Lung (tissue), 11 donors: ENCODE measurements at regions not wholly inside any gene's neighbourhood (a gene's known extent, or its start where the extent isn't known, plus 50 kb on each side); places are given as distances from the start of the nearest gene placed in this dataset.

Source experiments
- ATAC-seq: fragments of 200-7000 bp; cut with Tn5 transposase; one replicate; pipeline ENCODE4 v1.9.1; 2020; ENCODE audit warnings: moderate number of reproducible peaks; ENCODE audit not compliant: insufficient read depth, low FRiP score
- DNase-seq, 3 donors: peaks; one replicate each; pipeline ENCODE4 v3.0.0-alpha.2; 2013 to 2017
- H3K27ac ChIP-seq, 2 donors: one replicate each; pipeline ENCODE4 v1.5.1; 2013; ENCODE audit warnings: mild to moderate bottlenecking in 2 of 2, moderate library complexity in 2 of 2, control low read depth in 1 of 2, inconsistent platforms in 1 of 2, low read depth in 1 of 2, low read length in 1 of 2
- H3K27me3 ChIP-seq, 3 donors: one replicate each; pipeline ENCODE4 v1.5.1; 2013; ENCODE audit warnings: low read length in 2 of 3; ENCODE audit not compliant: control insufficient read depth in 3 of 3, insufficient read depth in 3 of 3
- H3K36me3 ChIP-seq, 4 donors: one replicate each; pipeline ENCODE4 v1.5.1; 2013; ENCODE audit warnings: low read length in 4 of 4, mild to moderate bottlenecking in 1 of 4, moderate library complexity in 1 of 4; ENCODE audit not compliant: control insufficient read depth in 4 of 4, insufficient read depth in 4 of 4
- H3K4me1 ChIP-seq, 5 donors: one replicate each; pipeline ENCODE4 v1.5.1; 2013; ENCODE audit warnings: low read length in 5 of 5, mild to moderate bottlenecking in 2 of 5, moderate library complexity in 1 of 5; ENCODE audit not compliant: control insufficient read depth in 5 of 5, insufficient read depth in 5 of 5
- H3K4me3 ChIP-seq: one replicate; pipeline ENCODE4 v1.5.1; 2013; ENCODE audit warnings: mild to moderate bottlenecking, control low read depth, moderate library complexity
- H3K9ac ChIP-seq, 2 donors: one replicate each; pipeline ENCODE4 v1.5.1; 2013; ENCODE audit warnings: low read length in 2 of 2, control low read depth in 1 of 2; ENCODE audit not compliant: insufficient read depth in 1 of 2
- H3K9me3 ChIP-seq, 4 donors: one replicate each; pipeline ENCODE4 v1.5.1; 2013; ENCODE audit warnings: low read length in 3 of 4, mild to moderate bottlenecking in 1 of 4, moderate library complexity in 1 of 4; ENCODE audit not compliant: control insufficient read depth in 4 of 4, insufficient read depth in 3 of 4
- WGBS, 2 donors: extraction: QIAGEN DNeasy Blood & Tissue Kit; methylation state at CpG; one replicate each; pipeline ENCODE4 v1.1.7; 2013; 5-methylcytosine and 5-hydroxymethylcytosine counted together
- TF ChIP-seq, protein P1 (sequence below): IDR thresholded peaks from 2 replicates; pipeline ENCODE4 v1.5.1; 2012; ENCODE audit warnings: mild to moderate bottlenecking; ENCODE audit errors: control extremely low read depth, extremely low read depth
- donor health status: control.
- donor health status: control.
- donor health status: Bipolar disorder and iron deficiency.
- donor health status: healthy.
- donor health status: DM: yes; HTN: yes; CAD: no.

DNA sequence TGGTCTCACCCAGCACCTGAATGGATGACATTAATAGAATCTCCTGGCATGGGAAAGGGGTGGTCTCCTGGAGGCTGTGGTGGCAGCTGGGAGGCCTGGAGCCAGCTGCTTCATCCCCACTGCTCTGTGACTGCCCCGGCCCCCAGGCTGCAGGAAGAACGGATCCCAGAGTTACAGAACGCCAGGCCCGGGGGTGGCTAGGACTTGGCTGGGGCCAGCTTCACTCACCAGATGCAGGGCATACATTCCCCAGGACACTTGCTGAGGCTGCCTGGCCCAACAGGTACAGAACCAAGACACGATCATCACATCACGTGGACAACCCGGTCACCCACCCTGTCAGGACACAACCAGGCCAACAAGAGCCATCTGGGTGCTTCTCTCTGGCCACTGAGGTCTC lies 178.6 kb upstream of the SALL3 start:
- WGBS, 2 donors, result 90 to 93% methylated on average over 7 of the region's 7 CpGs
- Histone ChIP-seq H3K4me3 (no peak overlapping the region), H3K27ac (no peak overlapping the region), H3K36me3 (no peaks in the 10 kb centered on the region), H3K27me3 (peaks cover 0 to 2% (median 0%) of the 10 kb centered on the region in 3 donors), H3K9ac (no peak overlapping the region), H3K9me3 (peaks cover 0 to 12% (median 0%) of the 10 kb centered on the region in 4 donors), H3K4me1 (no peaks in the 10 kb centered on the region)
- TF ChIP-seq, protein P1, sequence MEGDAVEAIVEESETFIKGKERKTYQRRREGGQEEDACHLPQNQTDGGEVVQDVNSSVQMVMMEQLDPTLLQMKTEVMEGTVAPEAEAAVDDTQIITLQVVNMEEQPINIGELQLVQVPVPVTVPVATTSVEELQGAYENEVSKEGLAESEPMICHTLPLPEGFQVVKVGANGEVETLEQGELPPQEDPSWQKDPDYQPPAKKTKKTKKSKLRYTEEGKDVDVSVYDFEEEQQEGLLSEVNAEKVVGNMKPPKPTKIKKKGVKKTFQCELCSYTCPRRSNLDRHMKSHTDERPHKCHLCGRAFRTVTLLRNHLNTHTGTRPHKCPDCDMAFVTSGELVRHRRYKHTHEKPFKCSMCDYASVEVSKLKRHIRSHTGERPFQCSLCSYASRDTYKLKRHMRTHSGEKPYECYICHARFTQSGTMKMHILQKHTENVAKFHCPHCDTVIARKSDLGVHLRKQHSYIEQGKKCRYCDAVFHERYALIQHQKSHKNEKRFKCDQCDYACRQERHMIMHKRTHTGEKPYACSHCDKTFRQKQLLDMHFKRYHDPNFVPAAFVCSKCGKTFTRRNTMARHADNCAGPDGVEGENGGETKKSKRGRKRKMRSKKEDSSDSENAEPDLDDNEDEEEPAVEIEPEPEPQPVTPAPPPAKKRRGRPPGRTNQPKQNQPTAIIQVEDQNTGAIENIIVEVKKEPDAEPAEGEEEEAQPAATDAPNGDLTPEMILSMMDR, result no peak
- DNase-seq, result no peak
- ATAC-seq, result no peak

DNA sequence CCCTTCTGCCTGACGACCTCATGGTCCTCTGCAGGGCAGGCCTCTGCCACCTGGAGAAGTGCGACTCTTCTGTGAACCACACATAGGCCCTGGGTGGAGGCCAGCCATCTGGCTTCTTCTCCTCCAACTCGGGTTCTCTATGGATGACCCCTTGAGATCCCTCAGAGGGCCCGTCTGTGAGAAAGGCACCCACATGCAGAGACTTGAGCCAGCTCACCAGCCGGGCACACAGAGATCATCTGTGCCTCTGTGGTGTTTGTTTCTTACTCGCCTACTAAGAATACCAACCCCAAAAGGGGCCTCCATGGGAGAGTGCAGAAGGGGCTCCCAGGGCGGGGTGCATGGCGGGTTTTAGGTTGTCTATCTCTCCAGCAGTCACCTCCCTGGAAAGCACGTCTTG lies 176.5 kb upstream of the SALL3 start:
- ATAC-seq, result no peak
- Histone ChIP-seq H3K4me3 (no peak overlapping the region), H3K36me3 (no peaks in the 10 kb centered on the region), H3K27me3 (peaks cover 0 to 2% (median 0%) of the 10 kb centered on the region in 3 donors), H3K9me3 (peaks cover 0 to 12% (median 0%) of the 10 kb centered on the region in 4 donors), H3K4me1 (no peaks in the 10 kb centered on the region), H3K9ac (no peak overlapping the region), H3K27ac (no peak overlapping the region)
- 86% methylated on average over 9 of the region's 9 CpGs for WGBS, 2 donors
- no peak for DNase-seq
- TF ChIP-seq, protein P1, result no peak

DNA sequence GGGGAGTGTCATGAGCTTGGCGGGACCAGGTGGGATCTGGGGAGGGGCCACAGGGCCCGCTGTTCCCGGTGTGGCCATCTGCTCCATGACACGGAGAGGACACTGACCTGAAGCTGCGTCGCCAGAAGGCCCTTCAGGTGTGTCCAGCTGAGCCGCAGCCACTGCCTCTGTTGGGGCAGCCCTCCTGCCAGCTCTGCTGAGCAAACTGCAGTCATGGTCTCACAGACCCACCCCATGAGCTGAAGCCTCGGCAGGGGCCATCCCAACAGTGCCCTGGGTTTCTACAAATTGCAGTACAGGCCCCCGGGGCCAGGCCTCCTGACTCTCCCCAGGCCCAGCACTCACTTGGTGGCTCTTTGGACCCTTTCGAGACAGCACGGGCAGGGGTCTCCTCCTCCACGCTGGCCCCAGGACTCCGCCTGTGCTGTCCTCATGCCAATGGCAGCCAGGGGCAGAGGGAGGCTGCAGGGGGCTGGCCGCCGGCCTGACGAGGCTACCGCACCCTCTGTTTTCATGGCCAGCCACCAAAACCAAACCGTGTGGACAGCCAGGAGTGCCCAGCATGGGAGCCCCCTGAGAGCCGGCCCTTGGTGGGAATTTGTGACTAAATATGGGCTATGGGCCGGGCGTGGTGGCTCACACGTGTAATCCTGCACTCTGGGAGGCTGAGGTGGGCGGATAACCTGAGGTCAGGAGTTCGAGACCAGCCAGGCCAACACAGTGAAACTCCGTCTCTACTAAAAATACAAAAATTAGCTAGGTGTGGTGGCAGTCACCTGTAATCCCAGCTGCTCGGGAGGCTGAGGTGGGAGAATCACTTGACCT lies 175.2 kb upstream of the SALL3 start:
- WGBS, 2 donors, result 92 to 94% methylated on average over 26 of the region's 26 CpGs
- no peaks in the 10 kb centered on the region for H3K36me3 ChIP-seq
- no peaks in the 10 kb centered on the region for H3K27me3 ChIP-seq
- DNase-seq (no peak), ATAC-seq (no peak)
- H3K4me1 ChIP-seq, result no peaks in the 10 kb centered on the region
- no peak overlapping the region for H3K27ac ChIP-seq
- no peak overlapping the region for H3K4me3 ChIP-seq
- peaks cover 0 to 6% (median 0%) of the 10 kb centered on the region in 4 donors for H3K9me3 ChIP-seq
- TF ChIP-seq, protein P1, result no peak
- no peak overlapping the region for H3K9ac ChIP-seq

DNA sequence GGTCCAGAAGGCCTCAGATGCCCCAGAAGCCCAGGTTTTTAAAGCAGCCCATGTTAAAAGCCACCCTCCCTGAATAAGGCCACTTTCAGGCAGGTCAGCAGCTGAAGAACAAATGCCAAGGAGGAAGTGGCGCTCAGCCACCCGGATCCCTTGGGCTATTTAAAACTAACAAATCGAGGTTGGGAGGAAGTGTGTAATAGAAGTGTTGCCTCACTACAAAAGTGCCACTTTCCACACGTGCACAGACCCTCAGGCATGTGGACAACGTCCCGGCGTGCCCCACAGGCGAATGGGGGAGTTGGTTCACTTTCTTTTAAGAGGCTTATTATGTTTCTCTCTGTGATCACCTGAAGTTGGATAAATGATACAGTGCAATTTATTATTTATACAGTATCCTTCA lies 173.8 kb upstream of the SALL3 start:
- Histone ChIP-seq H3K36me3 (no peaks in the 10 kb centered on the region), H3K4me1 (no peaks in the 10 kb centered on the region), H3K9me3 (peaks cover 0 to 6% (median 0%) of the 10 kb centered on the region in 4 donors), H3K4me3 (no peak overlapping the region), H3K9ac (no peak overlapping the region), H3K27ac (no peak overlapping the region), H3K27me3 (no peaks in the 10 kb centered on the region)
- DNase-seq (no peak), ATAC-seq (no peak)
- TF ChIP-seq, protein P1, result no peak
- WGBS, 2 donors, result 51 to 57% methylated on average over 8 of the region's 8 CpGs
